ENCODE measurements at regions not wholly inside any gene's neighbourhood (a gene's known extent, or its start where the extent isn't known, plus 50 kb on each side); places are given as distances from the start of the nearest gene placed in this dataset.
"Not testable (repeated sequence)": the region's sequence is repeated elsewhere in the genome, so short reads cannot be mapped to it uniquely, and the experiment has no call there.

DNA sequence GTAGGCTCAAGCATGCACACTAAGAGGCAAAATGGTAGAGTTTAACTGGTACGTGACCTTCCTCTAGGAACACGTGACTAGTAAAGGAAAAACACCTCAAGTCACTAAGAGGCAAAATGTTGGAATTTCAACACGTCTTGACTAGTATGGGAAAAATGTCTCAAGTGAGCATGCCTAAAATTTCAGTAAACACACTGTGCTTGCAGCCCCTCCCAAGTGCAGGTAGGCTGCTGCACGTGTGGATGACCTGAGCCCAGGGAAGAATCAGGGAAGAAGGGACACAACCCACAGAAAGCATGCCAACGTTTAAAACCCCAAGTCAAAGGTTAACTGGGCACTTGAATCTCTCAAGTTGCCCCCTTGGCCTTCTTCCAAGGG is 162.2 kb downstream of the TENT5A start:
- Histone ChIP-seq H3K27me3 (ENCODE audit: control insufficient read depth, insufficient read depth, low read length) (no peaks in the 10 kb centered on the region), H3K4me3 (ENCODE audit: low read depth, low read length) (no peak overlapping the region), H3K36me3 (ENCODE audit: control insufficient read depth, insufficient read depth, low read length) (no peaks in the 10 kb centered on the region)
- ChIA-PET POLR2A (no interaction called here), CTCF (interaction anchor here (1.3 kb wide), 1 partner anchor 14 kb away, joined by 5 read pairs; no protein-coding TSS in a partner anchor)
- no peak for DNase-seq (ENCODE audit: low read depth)
- TF ChIP-seq, protein P1, sequence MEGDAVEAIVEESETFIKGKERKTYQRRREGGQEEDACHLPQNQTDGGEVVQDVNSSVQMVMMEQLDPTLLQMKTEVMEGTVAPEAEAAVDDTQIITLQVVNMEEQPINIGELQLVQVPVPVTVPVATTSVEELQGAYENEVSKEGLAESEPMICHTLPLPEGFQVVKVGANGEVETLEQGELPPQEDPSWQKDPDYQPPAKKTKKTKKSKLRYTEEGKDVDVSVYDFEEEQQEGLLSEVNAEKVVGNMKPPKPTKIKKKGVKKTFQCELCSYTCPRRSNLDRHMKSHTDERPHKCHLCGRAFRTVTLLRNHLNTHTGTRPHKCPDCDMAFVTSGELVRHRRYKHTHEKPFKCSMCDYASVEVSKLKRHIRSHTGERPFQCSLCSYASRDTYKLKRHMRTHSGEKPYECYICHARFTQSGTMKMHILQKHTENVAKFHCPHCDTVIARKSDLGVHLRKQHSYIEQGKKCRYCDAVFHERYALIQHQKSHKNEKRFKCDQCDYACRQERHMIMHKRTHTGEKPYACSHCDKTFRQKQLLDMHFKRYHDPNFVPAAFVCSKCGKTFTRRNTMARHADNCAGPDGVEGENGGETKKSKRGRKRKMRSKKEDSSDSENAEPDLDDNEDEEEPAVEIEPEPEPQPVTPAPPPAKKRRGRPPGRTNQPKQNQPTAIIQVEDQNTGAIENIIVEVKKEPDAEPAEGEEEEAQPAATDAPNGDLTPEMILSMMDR (IDR thresholded peaks at IDR 0.05; ENCODE audit: insufficient read depth, low read depth, low read length), result no peak

DNA sequence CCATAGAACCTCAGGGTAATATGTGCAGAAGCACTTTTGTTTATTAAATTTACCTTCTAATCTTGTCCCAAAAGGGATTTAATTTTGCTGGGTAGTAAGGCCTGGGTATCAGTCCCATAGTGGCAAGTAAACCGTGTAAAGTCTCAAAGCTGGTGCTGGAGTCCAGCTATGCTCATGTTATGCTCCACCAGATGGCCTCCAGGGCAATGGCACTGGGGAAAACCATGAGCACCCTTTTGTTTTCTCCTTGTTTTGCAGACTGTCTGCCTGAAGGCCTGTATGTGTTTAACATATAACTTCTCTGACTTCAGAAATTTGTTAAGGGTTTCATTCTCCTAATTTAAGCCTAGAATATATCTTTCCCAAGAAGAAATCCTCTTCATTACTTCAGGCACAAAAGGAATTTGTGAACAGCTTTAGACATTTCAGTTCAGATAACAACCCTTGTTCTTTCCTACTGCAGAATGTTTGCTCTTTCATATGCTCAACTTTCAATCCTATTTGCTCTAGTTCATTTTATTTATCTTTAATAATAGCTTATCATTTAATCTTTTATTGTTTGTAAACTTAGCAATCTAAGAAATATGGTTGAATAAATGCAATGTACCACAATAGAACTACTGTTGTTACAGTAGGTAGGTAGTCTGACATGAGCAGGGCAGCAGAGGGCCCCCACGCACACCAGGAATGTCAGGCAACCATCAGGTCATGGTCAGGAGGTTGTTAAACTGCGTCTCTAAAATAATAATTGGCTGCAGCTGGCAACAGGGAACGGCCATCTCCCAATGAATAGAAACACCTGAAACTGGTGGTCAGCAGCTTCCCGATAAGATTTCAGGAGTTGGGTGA is 162.8 kb downstream of the TENT5A start:
- Histone ChIP-seq H3K27me3 (ENCODE audit: control insufficient read depth, insufficient read depth, low read length) (no peaks in the 10 kb centered on the region), H3K4me3 (ENCODE audit: low read depth, low read length) (no peak overlapping the region), H3K36me3 (ENCODE audit: control insufficient read depth, insufficient read depth, low read length) (no peaks in the 10 kb centered on the region)
- ChIA-PET CTCF (interaction anchor here (1.3 kb wide), 1 partner anchor 13 kb away, joined by 5 read pairs; no protein-coding TSS in a partner anchor), POLR2A (no interaction called here)
- DNase-seq (ENCODE audit: low read depth), result no peak
- TF ChIP-seq, protein P1 (IDR thresholded peaks at IDR 0.05; ENCODE audit: insufficient read depth, low read depth, low read length), result no peak

DNA sequence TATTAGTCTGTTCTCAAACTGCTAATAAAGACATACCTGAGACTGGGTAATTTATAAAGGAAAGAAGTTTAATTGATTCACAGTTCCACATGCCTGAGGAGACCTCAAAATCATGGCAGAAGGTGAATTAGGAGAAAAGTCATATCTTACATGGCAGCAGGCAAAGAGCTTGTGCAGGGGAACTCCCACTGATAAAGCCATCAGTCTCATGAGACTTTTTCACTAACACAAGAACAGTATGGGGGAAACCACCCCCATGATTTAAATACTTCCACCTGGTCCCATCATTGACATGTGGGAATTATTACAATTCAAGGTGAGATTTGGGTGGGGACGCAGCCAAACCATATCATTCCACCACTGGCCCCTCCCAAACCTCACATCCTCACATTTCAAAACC is 166.8 kb downstream of the TENT5A start:
- H3K4me3 ChIP-seq (ENCODE audit: low read depth, low read length); DNase-seq (ENCODE audit: low read depth); H3K27me3 ChIP-seq (ENCODE audit: control insufficient read depth, insufficient read depth, low read length); H3K36me3 ChIP-seq (ENCODE audit: control insufficient read depth, insufficient read depth, low read length); POLR2A ChIA-PET; CTCF ChIA-PET: not testable (repeated sequence)

DNA sequence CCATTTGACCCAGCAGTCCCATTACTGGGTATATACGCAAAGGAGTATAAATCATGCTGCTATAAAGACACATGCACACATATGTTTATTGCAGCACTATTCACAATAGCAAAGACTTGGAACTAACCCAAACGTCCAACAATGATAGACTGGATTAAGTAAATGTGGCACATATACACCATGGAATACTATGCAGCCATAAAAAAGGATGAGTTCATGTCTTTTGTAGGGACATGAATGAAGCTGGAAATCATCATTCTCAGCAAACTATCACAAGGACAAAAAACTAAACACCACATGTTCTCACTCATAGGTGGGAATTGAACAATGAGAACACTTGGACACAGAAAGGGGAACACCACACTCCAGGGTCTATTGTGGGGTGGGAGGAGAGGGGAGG is 168.3 kb downstream of the TENT5A start:
- DNase-seq (ENCODE audit: low read depth); H3K36me3 ChIP-seq (ENCODE audit: control insufficient read depth, insufficient read depth, low read length); POLR2A ChIA-PET; H3K27me3 ChIP-seq (ENCODE audit: control insufficient read depth, insufficient read depth, low read length); H3K4me3 ChIP-seq (ENCODE audit: low read depth, low read length); CTCF ChIA-PET: not testable (repeated sequence)

DNA sequence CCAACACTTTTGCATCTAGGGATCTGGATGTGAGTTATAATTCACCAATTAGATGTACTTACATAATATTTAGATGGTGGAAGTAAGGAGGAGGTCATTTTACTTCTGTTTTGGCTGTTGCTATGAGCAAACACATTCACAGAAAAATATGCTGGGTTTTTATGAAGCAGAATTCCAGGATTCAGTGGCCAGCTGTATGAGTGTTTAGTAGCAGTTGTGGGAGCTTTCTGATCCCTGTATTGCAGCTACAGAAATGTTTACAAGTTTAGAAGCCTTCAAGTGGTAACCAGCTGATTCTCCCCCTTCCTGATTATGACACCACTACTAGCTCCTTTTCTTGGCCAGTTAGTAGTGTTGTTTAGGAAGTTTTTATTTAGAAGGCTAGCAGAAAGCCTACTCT is 177.0 kb downstream of the TENT5A start:
- H3K36me3 ChIP-seq (ENCODE audit: control insufficient read depth, insufficient read depth, low read length), result no peaks in the 10 kb centered on the region
- TF ChIP-seq, protein P1 (IDR thresholded peaks at IDR 0.05; ENCODE audit: insufficient read depth, low read depth, low read length), result no peak
- no peak overlapping the region for H3K4me3 ChIP-seq (ENCODE audit: low read depth, low read length)
- H3K27me3 ChIP-seq (ENCODE audit: control insufficient read depth, insufficient read depth, low read length), result no peaks in the 10 kb centered on the region
- DNase-seq (ENCODE audit: low read depth), result peak; percentile 46
- POLR2A ChIA-PET, result no interaction called here
- CTCF ChIA-PET, result interaction anchor here (0.9 kb wide), 1 partner anchor 152 kb away, joined by 4 read pairs; no protein-coding TSS in a partner anchor

DNA sequence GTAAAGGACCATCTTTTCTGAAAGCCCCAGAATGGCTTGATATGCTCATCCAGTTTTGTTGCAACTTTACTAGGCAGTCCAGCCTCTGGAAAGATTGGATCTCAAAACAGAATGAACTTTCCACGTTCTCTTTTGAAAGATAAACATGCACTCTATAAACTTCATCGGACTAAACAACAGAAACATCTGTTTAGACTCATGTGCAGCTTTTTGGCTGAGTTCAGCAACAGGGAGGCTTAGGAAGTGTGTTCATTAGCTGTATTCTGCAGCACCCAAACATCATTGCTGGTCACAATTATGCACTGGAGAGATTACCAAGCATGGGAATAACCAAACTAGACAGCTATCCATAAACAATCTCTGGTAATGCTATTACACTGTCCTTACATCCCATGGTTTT is 180.5 kb downstream of the TENT5A start:
- POLR2A ChIA-PET, result no interaction called here

More for the DNA sequence above, 180.5 kb downstream of the TENT5A start:
- TF ChIP-seq, protein P1 (IDR thresholded peaks at IDR 0.05; ENCODE audit: insufficient read depth, low read depth, low read length), result no peak
- Histone ChIP-seq H3K4me3 (ENCODE audit: low read depth, low read length) (no peak overlapping the region), H3K27me3 (ENCODE audit: control insufficient read depth, insufficient read depth, low read length) (no peaks in the 10 kb centered on the region), H3K36me3 (ENCODE audit: control insufficient read depth, insufficient read depth, low read length) (no peaks in the 10 kb centered on the region)
- CTCF ChIA-PET, result no interaction called here
- peak; percentile 26 for DNase-seq (ENCODE audit: low read depth)
